GM12892 (cell line): ENCODE measurements at regions not wholly inside any gene's neighbourhood (a gene's known extent, or its start where the extent isn't known, plus 50 kb on each side); places are given as distances from the start of the nearest gene placed in this dataset.

Source experiments
- POLR2A ChIP-seq: IDR thresholded peaks from 2 replicates; pipeline ENCODE4 v1.6.1; 2011; ENCODE audit warnings: low read depth, low read length, control low read depth
- POLR2AphosphoS5 ChIP-seq: IDR thresholded peaks from 2 replicates; pipeline ENCODE4 v1.6.1; 2011; ENCODE audit warnings: low read depth, low read length, control low read depth
- TAF1 ChIP-seq: IDR thresholded peaks from 2 replicates; pipeline ENCODE4 v1.6.1; 2011; ENCODE audit warnings: low read depth, mild to moderate bottlenecking, control low read depth, low read length, borderline replicate concordance

DNA sequence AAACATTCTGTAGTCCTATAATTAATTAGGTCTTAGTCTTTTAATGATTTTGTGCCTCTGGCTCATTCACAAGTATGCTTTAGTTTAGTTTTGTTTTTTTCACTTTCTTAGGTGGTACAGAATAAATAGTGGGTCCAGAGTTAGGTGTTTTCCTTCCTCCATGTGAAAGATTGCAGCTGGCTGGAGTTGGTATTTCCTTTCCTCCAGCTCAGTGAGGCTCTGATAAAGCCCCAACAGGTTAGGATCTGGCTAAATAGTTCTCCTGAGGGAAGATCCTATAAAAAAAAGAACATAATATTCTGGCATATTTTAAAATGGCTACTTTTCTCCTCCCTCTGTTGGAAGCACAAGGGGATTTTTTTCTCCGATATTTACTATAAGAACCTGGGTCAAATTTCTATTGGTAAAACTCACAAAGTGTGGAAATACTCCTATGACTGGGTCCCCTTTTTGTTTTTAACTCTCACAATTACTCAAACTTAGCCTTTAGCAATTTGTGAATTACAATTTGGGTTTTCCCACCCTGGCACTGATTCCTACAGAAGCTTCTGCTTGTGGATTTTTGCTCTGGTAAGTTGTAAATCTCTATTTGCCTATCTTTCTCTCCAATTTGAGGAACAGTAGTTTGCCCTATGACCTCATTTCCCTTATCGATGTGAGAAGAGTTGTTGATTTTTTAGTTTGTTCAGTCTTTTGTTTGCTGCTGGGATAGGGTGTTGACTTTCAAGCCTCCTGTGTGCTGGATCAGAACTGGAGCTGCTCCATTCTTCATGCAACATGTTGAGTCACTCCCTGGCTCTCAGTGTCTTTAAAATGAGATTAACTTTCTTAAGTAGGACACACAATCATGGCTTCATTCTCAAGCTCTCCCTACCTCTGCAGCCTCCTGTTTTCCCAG lies 500.9 kb downstream of the RNF144A start:
- TF ChIP-seq POLR2A (no peak), POLR2AphosphoS5 (no peak), TAF1 (no peak)
